ENCODE measurements at regions not wholly inside any gene's neighbourhood (a gene's known extent, or its start where the extent isn't known, plus 50 kb on each side); places are given as distances from the start of the nearest gene placed in this dataset.

DNA sequence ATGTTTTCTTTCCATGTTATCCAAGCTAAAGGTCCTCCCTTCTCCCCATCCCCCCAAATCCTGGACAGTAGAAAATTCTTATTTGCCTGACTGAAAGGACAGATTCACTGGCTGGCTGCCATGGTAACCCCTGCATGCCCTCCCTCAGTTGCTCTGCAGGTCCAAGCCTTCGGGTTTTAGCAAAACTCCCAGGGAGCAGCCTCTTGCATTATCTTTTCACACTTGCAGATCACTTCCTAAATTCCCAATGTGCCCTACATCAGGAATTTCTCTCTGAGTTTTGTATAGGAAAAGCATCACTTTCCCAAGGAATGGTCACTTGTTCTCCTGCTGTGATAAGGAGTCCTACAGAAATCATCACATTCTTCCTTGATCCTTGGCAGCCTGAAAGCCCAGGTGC is 75.0 kb upstream of the TENM4 start:
- Mint-ChIP-seq H3K9me3 (ENCODE audit: low read depth) (no peaks in the 10 kb centered on the region), H3K27me3 (no peaks in the 10 kb centered on the region), H3K27ac (no peak overlapping the region), H3K36me3 (ENCODE audit: insufficient read depth) (no peaks in the 10 kb centered on the region), H3K4me1 (ENCODE audit: low read depth) (peaks cover 11% of the 10 kb centered on the region), H3K4me3 (ENCODE audit: low read depth) (no peak overlapping the region)
- TF ChIP-seq, protein P1, sequence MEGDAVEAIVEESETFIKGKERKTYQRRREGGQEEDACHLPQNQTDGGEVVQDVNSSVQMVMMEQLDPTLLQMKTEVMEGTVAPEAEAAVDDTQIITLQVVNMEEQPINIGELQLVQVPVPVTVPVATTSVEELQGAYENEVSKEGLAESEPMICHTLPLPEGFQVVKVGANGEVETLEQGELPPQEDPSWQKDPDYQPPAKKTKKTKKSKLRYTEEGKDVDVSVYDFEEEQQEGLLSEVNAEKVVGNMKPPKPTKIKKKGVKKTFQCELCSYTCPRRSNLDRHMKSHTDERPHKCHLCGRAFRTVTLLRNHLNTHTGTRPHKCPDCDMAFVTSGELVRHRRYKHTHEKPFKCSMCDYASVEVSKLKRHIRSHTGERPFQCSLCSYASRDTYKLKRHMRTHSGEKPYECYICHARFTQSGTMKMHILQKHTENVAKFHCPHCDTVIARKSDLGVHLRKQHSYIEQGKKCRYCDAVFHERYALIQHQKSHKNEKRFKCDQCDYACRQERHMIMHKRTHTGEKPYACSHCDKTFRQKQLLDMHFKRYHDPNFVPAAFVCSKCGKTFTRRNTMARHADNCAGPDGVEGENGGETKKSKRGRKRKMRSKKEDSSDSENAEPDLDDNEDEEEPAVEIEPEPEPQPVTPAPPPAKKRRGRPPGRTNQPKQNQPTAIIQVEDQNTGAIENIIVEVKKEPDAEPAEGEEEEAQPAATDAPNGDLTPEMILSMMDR (IDR thresholded peaks at IDR 0.05; ENCODE audit: unreplicated experiment), result no peak
- no peak for DNase-seq (ENCODE audit: low spot score, unreplicated experiment)

DNA sequence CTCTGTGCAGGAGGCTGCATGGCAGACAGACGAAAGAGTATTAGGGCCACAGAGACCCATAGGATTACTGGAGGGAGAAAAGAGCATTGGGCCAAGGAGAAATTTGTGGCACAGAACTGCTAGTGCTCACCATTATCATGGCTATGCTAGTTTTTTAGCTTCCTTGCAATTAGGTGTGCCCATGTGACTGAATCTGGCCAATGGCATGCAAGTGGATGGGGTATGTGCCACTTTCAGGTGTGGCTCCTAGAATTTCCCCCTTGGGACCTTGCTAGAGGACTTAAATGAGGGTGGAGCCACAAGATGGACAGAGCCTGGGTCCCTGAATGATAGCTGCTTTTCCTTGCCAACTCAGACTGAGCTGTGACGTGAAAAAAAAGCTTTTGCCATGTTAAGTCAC is 73.9 kb upstream of the TENM4 start:
- no peak for DNase-seq (ENCODE audit: low spot score, unreplicated experiment)
- Mint-ChIP-seq H3K27me3 (no peaks in the 10 kb centered on the region), H3K36me3 (ENCODE audit: insufficient read depth) (no peaks in the 10 kb centered on the region), H3K4me1 (ENCODE audit: low read depth) (peaks cover 11% of the 10 kb centered on the region), H3K4me3 (ENCODE audit: low read depth) (no peak overlapping the region), H3K27ac (no peak overlapping the region), H3K9me3 (ENCODE audit: low read depth) (no peaks in the 10 kb centered on the region)
- TF ChIP-seq, protein P1 (IDR thresholded peaks at IDR 0.05; ENCODE audit: unreplicated experiment), result no peak

DNA sequence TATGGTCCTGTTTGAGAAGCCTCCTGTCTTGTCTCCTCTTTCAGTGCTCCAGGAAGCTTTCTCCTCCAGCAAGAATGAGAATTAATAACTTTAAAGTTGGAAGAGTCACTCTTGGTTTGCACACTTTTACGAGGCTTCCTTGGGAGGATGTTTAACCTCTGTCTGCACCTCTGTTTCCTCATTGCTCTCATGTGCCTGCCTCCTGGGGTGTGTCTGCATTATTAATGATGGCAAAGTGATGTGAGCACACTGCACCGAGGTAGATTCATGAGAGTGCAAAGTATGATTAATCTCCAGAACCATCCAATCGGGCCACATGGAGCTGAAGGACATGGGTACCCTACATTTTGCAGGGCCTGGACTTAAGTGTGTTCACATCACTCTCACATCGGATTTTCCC is 73.5 kb upstream of the TENM4 start:
- Mint-ChIP-seq H3K36me3 (ENCODE audit: insufficient read depth) (no peaks in the 10 kb centered on the region), H3K4me1 (ENCODE audit: low read depth) (peaks cover 11% of the 10 kb centered on the region), H3K9me3 (ENCODE audit: low read depth) (no peaks in the 10 kb centered on the region), H3K27ac (no peak overlapping the region), H3K4me3 (ENCODE audit: low read depth) (no peak overlapping the region), H3K27me3 (no peaks in the 10 kb centered on the region)
- TF ChIP-seq, protein P1 (IDR thresholded peaks at IDR 0.05; ENCODE audit: unreplicated experiment), result no peak
- DNase-seq (ENCODE audit: low spot score, unreplicated experiment), result no peak

DNA sequence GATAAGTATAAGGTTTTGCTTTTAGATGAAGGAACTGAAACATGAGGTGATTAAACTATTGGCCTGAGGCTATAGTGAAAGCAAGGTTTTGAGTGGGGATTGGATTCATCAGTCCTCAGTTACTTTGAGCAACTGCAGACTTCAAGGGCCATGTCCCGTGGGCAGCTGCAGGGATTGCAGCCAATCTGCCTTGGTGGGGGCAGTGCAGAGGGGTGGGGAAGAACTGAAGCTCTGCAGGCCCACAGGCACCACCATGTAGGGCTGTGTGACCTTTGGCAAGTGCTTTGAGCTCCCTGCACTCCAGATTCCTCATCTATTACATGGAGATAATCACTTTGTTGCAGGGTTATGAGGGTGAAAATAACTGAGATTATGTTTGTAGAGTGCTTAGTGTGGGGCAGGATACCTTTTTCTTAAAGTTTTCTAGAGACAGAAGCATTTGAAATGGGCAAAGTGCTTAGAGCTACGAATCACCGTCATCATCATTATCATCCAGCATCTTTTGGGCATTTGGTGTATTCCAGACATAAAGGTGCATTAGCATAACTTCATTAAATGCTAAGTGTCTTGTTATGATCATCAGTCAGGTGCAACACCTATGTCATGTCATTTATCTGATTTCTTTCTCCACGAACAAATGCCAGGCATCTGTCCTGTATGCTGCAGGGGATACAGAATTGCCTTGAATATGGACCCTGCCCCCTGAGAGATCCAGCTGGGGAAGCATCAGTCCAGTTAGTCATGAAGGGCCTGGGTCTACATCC is 72.1 kb upstream of the TENM4 start:
- H3K36me3 Mint-ChIP-seq (ENCODE audit: insufficient read depth), result no peaks in the 10 kb centered on the region
- TF ChIP-seq, protein P1 (IDR thresholded peaks at IDR 0.05; ENCODE audit: unreplicated experiment), result no peak
- DNase-seq (ENCODE audit: low spot score, unreplicated experiment), result no peak
- peaks cover 11% of the 10 kb centered on the region for H3K4me1 Mint-ChIP-seq (ENCODE audit: low read depth)
- no peaks in the 10 kb centered on the region for H3K27me3 Mint-ChIP-seq
- H3K9me3 Mint-ChIP-seq (ENCODE audit: low read depth), result no peaks in the 10 kb centered on the region
- H3K27ac Mint-ChIP-seq, result no peak overlapping the region
- no peak overlapping the region for H3K4me3 Mint-ChIP-seq (ENCODE audit: low read depth)

DNA sequence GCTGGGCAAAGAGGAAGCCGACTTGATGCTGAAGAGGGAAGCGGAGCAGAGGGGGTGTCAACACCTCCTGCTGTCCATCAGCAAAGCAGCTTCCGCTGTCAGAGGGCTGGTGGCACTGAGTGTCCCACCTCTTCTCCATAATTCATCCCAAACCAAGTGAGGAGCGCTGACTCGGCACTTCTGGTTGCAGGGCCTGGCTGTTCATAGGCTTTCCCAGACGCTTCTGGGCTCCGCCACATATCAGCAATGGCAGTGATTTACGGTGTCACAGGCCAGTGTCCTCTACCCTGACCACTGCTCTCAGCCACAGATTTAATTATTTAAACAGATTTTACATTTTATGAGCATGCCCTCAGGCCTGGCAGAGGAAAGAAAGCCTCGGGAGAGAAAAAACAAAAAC is 70.1 kb upstream of the TENM4 start:
- H3K27ac Mint-ChIP-seq, result no peak overlapping the region
- H3K4me1 Mint-ChIP-seq (ENCODE audit: low read depth), result peaks cover 22% of the 10 kb centered on the region
- DNase-seq (ENCODE audit: low spot score, unreplicated experiment), result no peak
- TF ChIP-seq, protein P1 (IDR thresholded peaks at IDR 0.05; ENCODE audit: unreplicated experiment), result no peak
- no peaks in the 10 kb centered on the region for H3K27me3 Mint-ChIP-seq
- H3K9me3 Mint-ChIP-seq (ENCODE audit: low read depth), result no peaks in the 10 kb centered on the region
- H3K4me3 Mint-ChIP-seq (ENCODE audit: low read depth), result no peak overlapping the region
- no peaks in the 10 kb centered on the region for H3K36me3 Mint-ChIP-seq (ENCODE audit: insufficient read depth)

Measured in progenitor cell of endocrine pancreas (in vitro differentiated cells).